ENCODE measurements at regions not wholly inside any gene's neighbourhood (a gene's known extent, or its start where the extent isn't known, plus 50 kb on each side); places are given as distances from the start of the nearest gene placed in this dataset.

- Histone ChIP-seq H3K9ac (ENCODE audit: low read depth, low read length) (no peak overlapping the region), H3K9me1 (ENCODE audit: insufficient read depth, low read length) (no peaks in the 10 kb centered on the region), H4K91ac (ENCODE audit: insufficient read depth, low read depth, low read length) (no peak overlapping the region), H2BK20ac (ENCODE audit: low read depth, low read length) (no peak overlapping the region), H2AFZ (replicated peaks; ENCODE audit: low read length, poor library complexity) (no peak overlapping the region), H2BK5ac (ENCODE audit: low read depth, low read length, poor library complexity, severe bottlenecking) (no peak overlapping the region), H3K14ac (replicated peaks; ENCODE audit: low read depth, low read length) (no peak overlapping the region), H3K4me2 (ENCODE audit: low read depth, low read length) (no peak overlapping the region), H3K27me3 (ENCODE audit: control insufficient read depth, insufficient read depth, low read length) (peaks cover 37% of the 10 kb centered on the region), H2BK120ac (ENCODE audit: low read depth, low read length) (no peak overlapping the region), H3K36me3 (ENCODE audit: control insufficient read depth, insufficient read depth, low read length) (no peaks in the 10 kb centered on the region), H3K4me3 (ENCODE audit: insufficient read depth, low read depth, low read length) (no peak overlapping the region), H4K5ac (ENCODE audit: low read depth, low read length) (no peak overlapping the region), H3K56ac (ENCODE audit: extremely low read depth, insufficient read depth, low read length) (no peak overlapping the region), H3K4me1 (ENCODE audit: control insufficient read depth, insufficient read depth, low read length) (no peaks in the 10 kb centered on the region; the same call in 1 of the 2 replicates), H2AK9ac (replicated peaks; ENCODE audit: low read depth, low read length, poor library complexity) (no peak overlapping the region), H3K79me1 (ENCODE audit: low read depth in 1 of 2, low read length in 2 of 2) (no peaks in the 10 kb centered on the region), H4K20me1 (ENCODE audit: insufficient read depth, low read length) (no peaks in the 10 kb centered on the region), H2BK15ac (ENCODE audit: low read depth, low read length) (no peak overlapping the region), H3K4ac (ENCODE audit: low read depth, low read length) (no peak overlapping the region), H3K23ac (ENCODE audit: low read depth, low read length) (no peak overlapping the region), H3K9me3 (ENCODE audit: control insufficient read depth, insufficient read depth, low read length) (peaks cover 2% of the 10 kb centered on the region; the same call in 1 of the 2 replicates), H4K8ac (ENCODE audit: low read depth in 2 of 2, low read length in 2 of 2) (no peak overlapping the region), H3K27ac (ENCODE audit: insufficient read depth, low read length) (no peak overlapping the region), H3K18ac (ENCODE audit: low read depth, low read length) (no peak overlapping the region), H2AK5ac (ENCODE audit: low read depth, low read length) (no peak overlapping the region)
- BruUV-seq (replicated peaks) = no TSS peak
- ChIA-PET CTCF (no interaction called here), POLR2A (ENCODE audit: unreplicated experiment) (no interaction called here)
- dilution Hi-C loops (cut with HindIII; ENCODE audit: low sequenced_read_pairs, unreplicated experiment) = no loop called here
- 68% methylated on average over 3 of the region's 9 CpGs; no CpG with 5 or more reads in 1 of the 2 experiments for WGBS, 2 experiments (ENCODE audit: extremely low coverage in 2 of 2, insufficient read length in 1 of 2)
- intact Hi-C loops (cut with micrococcal nuclease) = no loop called here
- in situ Hi-C loops (cut with MboI; ENCODE audit: low sequenced_read_pairs) = no loop called here
- TF ChIP-seq RAD21 (IDR thresholded peaks at IDR 0.05; ENCODE audit: low read length) (no peak), SMC3 (IDR thresholded peaks at IDR 0.05; ENCODE audit: low read depth, low read length) (no peak), CHD1 (IDR thresholded peaks at IDR 0.05; ENCODE audit: low read depth, low read length) (no peak), MXI1 (IDR thresholded peaks at IDR 0.05; ENCODE audit: borderline replicate concordance, low read depth, low read length) (no peak), CTCF (conservative IDR thresholded peaks at IDR 0.05; ENCODE audit: low read depth, low read length) (no peak)
- DNase-seq = no peak
- no peak for ATAC-seq (ENCODE audit: low read depth)
These were observed 211.2 kb upstream of the TLE3 start for GRCh38 chr15:70308735-70309434.
